ENCODE measurements at regions not wholly inside any gene's neighbourhood (a gene's known extent, or its start where the extent isn't known, plus 50 kb on each side); places are given as distances from the start of the nearest gene placed in this dataset.

DNA sequence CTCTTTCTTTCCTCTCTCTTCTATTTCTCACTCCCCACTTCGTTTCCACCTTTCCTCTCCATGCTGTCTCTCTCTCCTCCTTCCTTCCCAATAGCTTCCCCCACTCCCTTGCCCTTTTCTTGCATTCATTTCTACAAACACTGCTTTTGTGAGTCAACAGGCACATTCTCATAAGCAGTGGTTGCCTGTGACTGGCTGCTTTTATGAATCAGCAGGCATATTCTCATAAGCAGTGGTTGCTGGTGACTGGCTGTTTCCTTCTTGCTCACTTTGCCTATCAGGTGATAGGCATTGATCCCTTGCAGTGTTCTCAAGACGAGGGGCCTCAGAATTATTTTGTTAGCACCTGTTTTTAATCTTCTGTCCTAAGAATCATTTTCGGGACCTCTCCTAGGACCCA, 116.1 kb upstream of the ACTBL2 start:
- H3K27ac ChIP-seq = no peak overlapping the region
- DNase-seq = no peak
- H3K36me3 ChIP-seq = no peaks in the 10 kb centered on the region
- ATAC-seq = no peak
- TF ChIP-seq, protein P1, sequence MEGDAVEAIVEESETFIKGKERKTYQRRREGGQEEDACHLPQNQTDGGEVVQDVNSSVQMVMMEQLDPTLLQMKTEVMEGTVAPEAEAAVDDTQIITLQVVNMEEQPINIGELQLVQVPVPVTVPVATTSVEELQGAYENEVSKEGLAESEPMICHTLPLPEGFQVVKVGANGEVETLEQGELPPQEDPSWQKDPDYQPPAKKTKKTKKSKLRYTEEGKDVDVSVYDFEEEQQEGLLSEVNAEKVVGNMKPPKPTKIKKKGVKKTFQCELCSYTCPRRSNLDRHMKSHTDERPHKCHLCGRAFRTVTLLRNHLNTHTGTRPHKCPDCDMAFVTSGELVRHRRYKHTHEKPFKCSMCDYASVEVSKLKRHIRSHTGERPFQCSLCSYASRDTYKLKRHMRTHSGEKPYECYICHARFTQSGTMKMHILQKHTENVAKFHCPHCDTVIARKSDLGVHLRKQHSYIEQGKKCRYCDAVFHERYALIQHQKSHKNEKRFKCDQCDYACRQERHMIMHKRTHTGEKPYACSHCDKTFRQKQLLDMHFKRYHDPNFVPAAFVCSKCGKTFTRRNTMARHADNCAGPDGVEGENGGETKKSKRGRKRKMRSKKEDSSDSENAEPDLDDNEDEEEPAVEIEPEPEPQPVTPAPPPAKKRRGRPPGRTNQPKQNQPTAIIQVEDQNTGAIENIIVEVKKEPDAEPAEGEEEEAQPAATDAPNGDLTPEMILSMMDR (IDR thresholded peaks at IDR 0.05) = no peak
- H3K4me3 ChIP-seq = no peak overlapping the region
- no peaks in the 10 kb centered on the region for H3K27me3 ChIP-seq
- H3K9me3 ChIP-seq = no peaks in the 10 kb centered on the region
- H3K4me1 ChIP-seq = peaks cover 0 to 11% (median 0%) of the 10 kb centered on the region in 9 donors
- 82 to 87% methylated on average over 3 of the region's 3 CpGs for WGBS, 2 donors
- intact Hi-C loops (cut with DNase I) = no loop called here

GRCh38 chr5:57598097-57598496, 115.5 kb upstream of the ACTBL2 start:
- Histone ChIP-seq H3K36me3 (no peaks in the 10 kb centered on the region), H3K27me3 (no peaks in the 10 kb centered on the region), H3K27ac (no peak overlapping the region), H3K4me1 (peaks cover 0 to 11% (median 0%) of the 10 kb centered on the region in 9 donors), H3K9me3 (no peaks in the 10 kb centered on the region), H3K4me3 (no peak overlapping the region)
- WGBS, 2 donors = 95 to 96% methylated on average over 10 of the region's 10 CpGs
- TF ChIP-seq, protein P1 (IDR thresholded peaks at IDR 0.05) = no peak
- DNase-seq (no peak), ATAC-seq (no peak)
- intact Hi-C loops (cut with DNase I) = no loop called here

GRCh38 chr5:57595523-57595991, 112.9 kb upstream of the ACTBL2 start:
- no peaks in the 10 kb centered on the region for H3K9me3 ChIP-seq
- TF ChIP-seq, protein P1 (IDR thresholded peaks at IDR 0.05) = no peak
- intact Hi-C loops (cut with DNase I) = no loop called here
- DNase-seq = no peak
- peaks cover 0 to 11% (median 0%) of the 10 kb centered on the region in 9 donors for H3K4me1 ChIP-seq
- 70 to 71% methylated on average over 1 of the region's 1 CpG for WGBS, 2 donors
- no peaks in the 10 kb centered on the region for H3K36me3 ChIP-seq
- no peaks in the 10 kb centered on the region for H3K27me3 ChIP-seq
- H3K27ac ChIP-seq = no peak overlapping the region
- no peak for ATAC-seq
- no peak overlapping the region for H3K4me3 ChIP-seq

GRCh38 chr5:57594436-57594835, 111.8 kb upstream of the ACTBL2 start:
- no peaks in the 10 kb centered on the region for H3K36me3 ChIP-seq
- 70 to 77% methylated on average over 6 of the region's 6 CpGs for whole genome bisulfite sequencing, 2 donors
- ATAC-seq = no peak
- H3K9me3 ChIP-seq = no peaks in the 10 kb centered on the region
- H3K4me1 ChIP-seq = peaks cover 0 to 11% (median 0%) of the 10 kb centered on the region in 9 donors
- no peaks in the 10 kb centered on the region for H3K27me3 ChIP-seq
- no peak for DNase-seq
- TF ChIP-seq, protein P1 (IDR thresholded peaks at IDR 0.05) = no peak
- intact Hi-C loops (cut with DNase I) = no loop called here
- H3K27ac ChIP-seq = no peak overlapping the region
- no peak overlapping the region for H3K4me3 ChIP-seq
